ENCODE measurements at regions not wholly inside any gene's neighbourhood (a gene's known extent, or its start where the extent isn't known, plus 50 kb on each side); places are given as distances from the start of the nearest gene placed in this dataset.
A peak's percentile ranks its signal among the peaks of the same experiment; 100 is the strongest.
"Not testable (repeated sequence)": the region's sequence is repeated elsewhere in the genome, so short reads cannot be mapped to it uniquely, and the experiment has no call there.

DNA sequence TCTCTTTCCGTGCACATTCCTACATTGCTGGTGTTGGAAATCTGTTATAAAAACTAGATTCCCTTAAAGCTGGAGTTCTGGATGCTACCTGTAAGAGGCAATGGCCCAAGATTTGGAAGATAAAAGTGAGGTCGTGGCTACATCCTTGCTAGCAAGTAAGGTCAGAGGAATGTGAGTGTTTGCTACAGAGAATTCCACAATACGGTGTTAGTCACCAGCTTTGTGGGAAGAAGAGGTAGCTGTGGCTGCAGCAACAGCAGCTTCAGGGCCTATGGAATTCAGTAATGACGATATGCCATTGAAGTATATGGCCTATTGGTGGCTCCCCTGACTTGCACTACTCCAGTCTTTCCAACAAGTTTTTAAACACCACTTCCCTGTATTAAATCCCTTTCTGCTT, 227.7 kb upstream of the TMEM260 start:
- Histone ChIP-seq H3K4me1 (ENCODE audit: control insufficient read depth in 2 of 2, insufficient read depth in 2 of 2, low read length in 2 of 2) (no peaks in the 10 kb centered on the region), H3K4me3 (ENCODE audit: low read length) (no peak overlapping the region), H3K27ac (ENCODE audit: low read depth, low read length) (no peak overlapping the region), H3K9me3 (ENCODE audit: control insufficient read depth in 2 of 3, low read length in 3 of 3) (peaks cover 0 to 5% (median 0%) of the 10 kb centered on the region in 3 experiments), H3K36me3 (ENCODE audit: control insufficient read depth in 2 of 3, insufficient read depth in 3 of 3, low read length in 3 of 3) (no peaks in the 10 kb centered on the region), H3K27me3 (ENCODE audit: control insufficient read depth in 2 of 2, insufficient read depth in 2 of 2, low read length in 2 of 2) (no peaks in the 10 kb centered on the region)
- no peak overlapping the region for H3K4me3 Mint-ChIP-seq
- no peak overlapping the region for H3K27ac Mint-ChIP-seq
- no peaks in the 10 kb centered on the region for H3K4me1 Mint-ChIP-seq
- intact Hi-C loops (cut with micrococcal nuclease), result no loop called here
- ChIA-PET CTCF (no interaction called here), POLR2A (no interaction called here)
- no peak for DNase-seq
- ATAC-seq, result no peak
- H3K27me3 Mint-ChIP-seq, result peaks cover 0 to 9% (median 0%) of the 10 kb centered on the region in 5 donors
- H3K36me3 Mint-ChIP-seq, result peaks cover 0 to 33% (median 23%) of the 10 kb centered on the region in 5 donors
- H3K9me3 Mint-ChIP-seq, result peaks cover 0 to 21% (median 10%) of the 10 kb centered on the region in 11 donors

DNA sequence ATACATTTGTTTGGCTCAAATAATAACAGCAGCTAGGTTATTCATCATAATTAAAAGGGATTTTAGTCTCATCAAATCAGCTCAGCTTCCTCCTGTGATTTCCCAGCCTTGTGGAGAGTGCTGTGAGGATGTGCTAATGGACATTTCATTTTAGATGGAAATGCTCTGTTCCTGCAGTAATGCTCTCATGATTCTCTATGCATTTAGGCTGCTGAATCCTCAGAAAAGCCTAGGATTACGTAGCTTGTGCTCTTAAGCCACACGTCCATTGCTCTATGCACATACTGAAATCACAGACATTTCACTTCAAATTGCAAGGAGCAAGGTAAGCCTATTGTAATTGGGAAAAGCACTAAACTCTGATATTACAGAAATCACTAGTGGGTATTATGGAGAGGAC, 226.6 kb upstream of the TMEM260 start:
- Mint-ChIP-seq H3K27ac (no peak overlapping the region), H3K9me3 (peaks cover 0 to 21% (median 9%) of the 10 kb centered on the region in 11 donors), H3K4me3 (no peak overlapping the region), H3K4me1 (peaks cover 0 to 3% (median 0%) of the 10 kb centered on the region in 7 donors), H3K27me3 (peaks cover 0 to 9% (median 0%) of the 10 kb centered on the region in 5 donors), H3K36me3 (peaks cover 0 to 33% (median 23%) of the 10 kb centered on the region in 5 donors)
- Histone ChIP-seq H3K36me3 (ENCODE audit: control insufficient read depth in 2 of 3, insufficient read depth in 3 of 3, low read length in 3 of 3) (no peaks in the 10 kb centered on the region), H3K27me3 (ENCODE audit: control insufficient read depth in 2 of 2, insufficient read depth in 2 of 2, low read length in 2 of 2) (no peaks in the 10 kb centered on the region), H3K4me3 (ENCODE audit: low read length) (no peak overlapping the region), H3K27ac (ENCODE audit: low read depth, low read length) (no peak overlapping the region), H3K4me1 (ENCODE audit: control insufficient read depth in 2 of 2, insufficient read depth in 2 of 2, low read length in 2 of 2) (no peaks in the 10 kb centered on the region), H3K9me3 (ENCODE audit: control insufficient read depth in 2 of 3, low read length in 3 of 3) (peaks cover 0 to 5% (median 0%) of the 10 kb centered on the region in 3 experiments)
- intact Hi-C loops (cut with micrococcal nuclease), result no loop called here
- DNase-seq (no peak), ATAC-seq (no peak)
- CTCF ChIA-PET, result no interaction called here
- POLR2A ChIA-PET, result no interaction called here

DNA sequence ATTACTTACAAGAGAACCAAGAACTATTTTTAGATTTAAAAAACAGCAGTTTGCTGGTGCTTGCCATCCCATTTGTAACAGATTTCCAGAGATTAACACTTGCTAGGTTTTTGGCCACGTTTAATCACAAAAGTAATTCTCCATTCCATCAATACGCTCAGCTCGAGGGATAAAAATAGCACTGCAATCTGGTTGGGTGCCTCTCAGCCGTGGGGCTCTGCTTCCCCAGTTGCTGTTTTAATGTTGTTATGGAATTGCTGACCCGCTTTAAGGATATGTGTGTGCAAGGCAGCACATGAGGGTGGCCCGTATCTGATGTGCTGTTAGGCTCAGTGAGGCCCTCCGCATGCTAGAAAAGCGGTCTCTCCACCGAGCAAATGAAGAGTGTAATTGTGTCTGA, 222.2 kb upstream of the TMEM260 start:
- Histone ChIP-seq H3K27ac (ENCODE audit: low read depth, low read length) (no peak overlapping the region), H3K27me3 (ENCODE audit: control insufficient read depth in 2 of 2, insufficient read depth in 2 of 2, low read length in 2 of 2) (no peaks in the 10 kb centered on the region), H3K9me3 (ENCODE audit: control insufficient read depth in 2 of 3, low read length in 3 of 3) (no peaks in the 10 kb centered on the region), H3K36me3 (ENCODE audit: control insufficient read depth in 2 of 3, insufficient read depth in 3 of 3, low read length in 3 of 3) (no peaks in the 10 kb centered on the region), H3K4me1 (ENCODE audit: control insufficient read depth in 2 of 2, insufficient read depth in 2 of 2, low read length in 2 of 2) (no peaks in the 10 kb centered on the region), H3K4me3 (ENCODE audit: low read length) (no peak overlapping the region)
- DNase-seq, result no peak
- Mint-ChIP-seq H3K4me3 (no peak overlapping the region), H3K27ac (no peak overlapping the region), H3K27me3 (peaks cover 0 to 8% (median 0%) of the 10 kb centered on the region in 5 donors), H3K36me3 (peaks cover 0 to 2% (median 0%) of the 10 kb centered on the region in 5 donors), H3K4me1 (peaks cover 0 to 26% (median 0%) of the 10 kb centered on the region in 7 donors), H3K9me3 (no peaks in the 10 kb centered on the region)
- ChIA-PET POLR2A (no interaction called here), CTCF (no interaction called here)
- intact Hi-C loops (cut with micrococcal nuclease), result no loop called here
- no peak for ATAC-seq

DNA sequence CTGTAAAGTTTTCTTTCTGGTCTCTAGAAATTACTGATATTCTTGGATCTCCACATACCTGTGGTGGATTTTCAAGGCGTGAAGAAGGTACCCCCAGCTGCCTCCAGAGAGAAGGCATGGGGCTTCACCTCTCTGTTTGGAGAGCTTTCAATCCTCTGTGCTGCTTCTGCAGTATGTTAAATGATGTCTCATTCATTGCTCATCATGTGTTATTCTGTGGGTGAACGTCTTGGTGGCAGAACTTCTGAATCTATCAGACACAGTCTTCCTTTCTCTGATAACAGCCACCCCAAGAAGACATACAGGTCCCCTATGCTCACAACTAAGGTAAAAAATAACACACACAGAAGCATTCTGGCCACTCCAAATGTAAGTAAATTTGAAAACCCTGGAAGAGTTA, 221.3 kb upstream of the TMEM260 start:
- intact Hi-C loops (cut with micrococcal nuclease), result no loop called here
- no peak for ATAC-seq
- H3K4me3 Mint-ChIP-seq, result no peak overlapping the region
- H3K27ac Mint-ChIP-seq, result no peak overlapping the region
- Histone ChIP-seq H3K36me3 (ENCODE audit: control insufficient read depth in 2 of 3, insufficient read depth in 3 of 3, low read length in 3 of 3) (no peaks in the 10 kb centered on the region), H3K27ac (ENCODE audit: low read depth, low read length) (no peak overlapping the region), H3K9me3 (ENCODE audit: control insufficient read depth in 2 of 3, low read length in 3 of 3) (no peaks in the 10 kb centered on the region), H3K27me3 (ENCODE audit: control insufficient read depth in 2 of 2, insufficient read depth in 2 of 2, low read length in 2 of 2) (no peaks in the 10 kb centered on the region), H3K4me3 (ENCODE audit: low read length) (no peak overlapping the region), H3K4me1 (ENCODE audit: control insufficient read depth in 2 of 2, insufficient read depth in 2 of 2, low read length in 2 of 2) (no peaks in the 10 kb centered on the region)
- DNase-seq, result no peak
- CTCF ChIA-PET, result no interaction called here
- POLR2A ChIA-PET, result no interaction called here
- H3K36me3 Mint-ChIP-seq, result peaks cover 0 to 5% (median 0%) of the 10 kb centered on the region in 5 donors
- H3K9me3 Mint-ChIP-seq, result peaks cover 0 to 2% (median 0%) of the 10 kb centered on the region in 11 donors
- H3K4me1 Mint-ChIP-seq, result peaks cover 0 to 26% (median 0%) of the 10 kb centered on the region in 7 donors
- peaks cover 0 to 8% (median 0%) of the 10 kb centered on the region in 5 donors for H3K27me3 Mint-ChIP-seq

DNA sequence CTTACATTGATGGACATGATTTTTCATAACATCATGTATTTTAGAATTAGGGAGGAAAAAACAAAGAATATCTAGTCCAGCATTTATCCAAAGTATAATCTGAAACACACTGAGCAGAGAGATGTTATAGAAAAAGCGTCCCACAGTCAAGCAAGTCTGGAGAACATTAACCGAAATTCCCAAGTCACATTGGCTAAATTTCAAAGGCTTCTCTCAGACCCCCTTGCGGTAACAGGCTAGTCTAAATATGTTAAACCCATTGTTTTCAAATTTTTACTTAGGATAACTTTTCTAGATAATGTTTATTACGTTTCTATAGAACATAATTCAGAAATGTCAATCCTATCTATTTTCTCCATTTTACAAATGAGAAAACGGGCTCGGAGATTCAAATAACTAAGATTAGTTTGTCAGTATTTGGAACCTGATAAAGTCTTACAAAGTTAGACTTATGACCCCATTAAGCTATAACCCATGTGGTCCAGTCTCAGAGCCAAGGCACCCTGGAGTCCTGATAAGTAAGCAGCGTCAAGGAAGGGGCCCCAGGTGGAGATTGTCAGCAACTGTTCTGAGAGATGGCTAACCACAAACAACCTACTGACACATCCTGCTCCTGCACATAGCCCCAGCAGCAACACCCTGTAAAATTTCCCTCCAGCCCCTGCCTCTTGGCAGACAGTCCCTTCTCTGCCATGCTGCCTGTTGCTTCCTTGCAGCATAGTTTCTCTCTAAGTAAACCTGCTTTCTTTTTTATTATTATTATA, 220.6 kb upstream of the TMEM260 start:
- peaks cover 0 to 6% (median 0%) of the 10 kb centered on the region in 5 donors for H3K27me3 Mint-ChIP-seq
- intact Hi-C loops (cut with micrococcal nuclease), result no loop called here
- H3K27ac Mint-ChIP-seq, result no peak overlapping the region
- Histone ChIP-seq H3K27me3 (ENCODE audit: control insufficient read depth in 2 of 2, insufficient read depth in 2 of 2, low read length in 2 of 2) (no peaks in the 10 kb centered on the region), H3K4me1 (ENCODE audit: control insufficient read depth in 2 of 2, insufficient read depth in 2 of 2, low read length in 2 of 2) (no peaks in the 10 kb centered on the region), H3K9me3 (ENCODE audit: control insufficient read depth in 2 of 3, low read length in 3 of 3) (no peaks in the 10 kb centered on the region), H3K27ac (ENCODE audit: low read depth, low read length) (no peak overlapping the region), H3K4me3 (ENCODE audit: low read length) (no peak overlapping the region), H3K36me3 (ENCODE audit: control insufficient read depth in 2 of 3, insufficient read depth in 3 of 3, low read length in 3 of 3) (no peaks in the 10 kb centered on the region)
- peaks cover 0 to 2% (median 0%) of the 10 kb centered on the region in 11 donors for H3K9me3 Mint-ChIP-seq
- no peak overlapping the region for H3K4me3 Mint-ChIP-seq
- DNase-seq (peak in 1 of 9 donors; percentile 38), ATAC-seq (no peak)
- POLR2A ChIA-PET, result no interaction called here
- CTCF ChIA-PET, result no interaction called here
- H3K36me3 Mint-ChIP-seq, result peaks cover 0 to 6% (median 0%) of the 10 kb centered on the region in 5 donors
- peaks cover 0 to 26% (median 0%) of the 10 kb centered on the region in 7 donors for H3K4me1 Mint-ChIP-seq

DNA sequence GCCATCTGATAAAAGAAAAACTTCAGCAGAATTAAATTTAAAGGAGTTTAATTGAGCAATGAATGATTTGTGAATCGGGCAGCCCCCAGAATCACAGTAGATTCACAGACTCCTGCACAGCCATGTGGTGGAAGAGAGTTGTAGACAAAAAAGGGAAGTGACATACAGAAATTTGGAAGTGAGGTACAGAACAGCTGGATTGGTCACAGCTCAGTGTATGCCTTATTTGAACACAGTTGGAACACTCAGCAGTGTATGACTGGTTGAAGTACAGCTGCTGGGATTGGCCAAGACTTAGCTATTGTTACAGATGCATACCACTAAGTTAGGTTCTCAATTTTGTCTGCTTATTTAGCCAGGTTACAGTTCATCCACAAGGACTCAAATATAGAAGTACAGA, 213.9 kb upstream of the TMEM260 start:
- peak; percentile 22 for ATAC-seq
- DNase-seq; H3K36me3 Mint-ChIP-seq; H3K4me1 ChIP-seq (ENCODE audit: control insufficient read depth in 2 of 2, insufficient read depth in 2 of 2, low read length in 2 of 2); H3K4me1 Mint-ChIP-seq; CTCF ChIA-PET; intact Hi-C loops (cut with micrococcal nuclease); H3K27ac ChIP-seq (ENCODE audit: low read depth, low read length); H3K4me3 ChIP-seq (ENCODE audit: low read length); H3K27ac Mint-ChIP-seq; H3K9me3 Mint-ChIP-seq; POLR2A ChIA-PET; H3K4me3 Mint-ChIP-seq; H3K9me3 ChIP-seq (ENCODE audit: control insufficient read depth in 2 of 3, low read length in 3 of 3); H3K36me3 ChIP-seq (ENCODE audit: control insufficient read depth in 2 of 3, insufficient read depth in 3 of 3, low read length in 3 of 3); H3K27me3 ChIP-seq (ENCODE audit: control insufficient read depth in 2 of 2, insufficient read depth in 2 of 2, low read length in 2 of 2): not testable (repeated sequence)
- peaks cover 0 to 12% (median 1%) of the 10 kb centered on the region in 5 donors for H3K27me3 Mint-ChIP-seq

DNA sequence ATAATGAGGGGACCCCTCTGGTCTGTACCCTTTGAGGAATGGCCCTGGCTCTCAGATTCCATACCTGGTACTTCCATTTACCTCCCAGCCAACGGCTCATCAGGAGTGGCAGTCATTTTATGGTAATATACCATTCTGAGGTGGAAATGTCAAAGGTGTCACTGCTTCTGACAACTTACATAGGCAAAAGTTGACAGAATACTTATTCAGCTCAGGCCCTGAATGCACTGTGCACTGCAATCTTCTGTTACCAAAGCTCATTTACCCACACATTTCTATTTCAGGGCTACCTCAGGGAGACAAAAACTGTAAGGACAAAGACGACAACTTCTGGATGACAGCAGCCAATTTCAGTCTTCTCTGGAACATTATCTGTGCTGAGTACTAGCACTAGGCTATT, 212.2 kb upstream of the TMEM260 start:
- no peak overlapping the region for H3K27ac Mint-ChIP-seq
- H3K4me3 ChIP-seq (ENCODE audit: low read length), result no peak overlapping the region
- peaks cover 11 to 21% (median 15%) of the 10 kb centered on the region in 11 donors for H3K9me3 Mint-ChIP-seq
- no peaks in the 10 kb centered on the region for H3K4me1 ChIP-seq (ENCODE audit: control insufficient read depth in 2 of 2, insufficient read depth in 2 of 2, low read length in 2 of 2)
- H3K36me3 ChIP-seq (ENCODE audit: control insufficient read depth in 2 of 3, insufficient read depth in 3 of 3, low read length in 3 of 3), result no peaks in the 10 kb centered on the region
- no peaks in the 10 kb centered on the region for H3K27me3 ChIP-seq (ENCODE audit: control insufficient read depth in 2 of 2, insufficient read depth in 2 of 2, low read length in 2 of 2)
- H3K4me1 Mint-ChIP-seq, result peaks cover 0 to 5% (median 0%) of the 10 kb centered on the region in 7 donors
- peaks cover 0 to 16% (median 7%) of the 10 kb centered on the region in 5 donors for H3K27me3 Mint-ChIP-seq
- ATAC-seq, result no peak
- DNase-seq, result no peak
- ChIA-PET POLR2A (no interaction called here), CTCF (no interaction called here)
- H3K4me3 Mint-ChIP-seq, result no peak overlapping the region
- H3K27ac ChIP-seq (ENCODE audit: low read depth, low read length), result no peak overlapping the region
- intact Hi-C loops (cut with micrococcal nuclease), result no loop called here
- peaks cover 0 to 4% (median 0%) of the 10 kb centered on the region in 3 experiments for H3K9me3 ChIP-seq (ENCODE audit: control insufficient read depth in 2 of 3, low read length in 3 of 3)
- peaks cover 6 to 16% (median 11%) of the 10 kb centered on the region in 5 donors for H3K36me3 Mint-ChIP-seq
